GM21526 (cell line): ENCODE measurements at regions not wholly inside any gene's neighbourhood (a gene's known extent, or its start where the extent isn't known, plus 50 kb on each side); places are given as distances from the start of the nearest gene placed in this dataset.

Source experiments
- ATAC-seq: cut with Tn5 transposase; IDR thresholded peaks from one replicate; pipeline ENCODE4 v1.9.1; 2021; ENCODE audit warnings: moderate library complexity; ENCODE audit not compliant: unreplicated experiment, low FRiP score

DNA sequence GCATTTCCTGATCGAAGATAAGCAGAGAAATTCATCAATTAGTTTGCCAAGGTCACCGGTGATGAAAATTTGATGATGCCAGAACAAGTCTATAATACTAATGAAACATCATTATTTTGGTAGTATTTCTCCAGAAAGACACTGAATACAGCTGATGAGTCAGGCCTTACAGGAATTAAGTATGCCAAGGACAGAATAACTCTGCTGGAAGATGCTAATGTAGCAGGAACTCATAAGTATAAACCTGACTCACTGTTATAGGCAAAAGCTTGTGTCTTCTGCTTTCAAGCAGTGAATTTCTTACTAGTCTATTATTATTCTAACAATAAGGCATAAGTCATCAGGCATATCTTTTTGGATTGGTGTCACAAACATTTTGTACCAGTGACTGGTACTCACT, 1825.1 kb upstream of the IGFBP7 start:
- no peak for ATAC-seq

DNA sequence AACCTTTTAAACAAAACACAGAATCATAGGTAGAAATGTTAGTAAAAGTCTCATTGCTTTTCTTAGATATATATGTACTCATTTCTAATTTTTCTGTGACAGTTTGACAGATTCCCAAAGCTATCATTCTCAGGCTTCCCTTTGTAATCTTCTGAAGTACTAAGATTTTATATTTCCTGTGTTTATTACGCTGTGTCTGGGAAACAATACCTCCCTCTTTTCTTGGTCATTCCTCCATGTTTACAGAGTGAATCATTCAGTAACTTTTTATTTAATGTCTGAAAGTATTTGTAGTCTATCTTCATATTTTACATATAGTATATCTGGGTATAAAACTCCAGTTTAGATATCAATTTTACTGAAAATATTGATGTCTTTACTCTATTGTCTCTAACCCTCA, 1826.3 kb upstream of the IGFBP7 start:
- ATAC-seq = no peak

DNA sequence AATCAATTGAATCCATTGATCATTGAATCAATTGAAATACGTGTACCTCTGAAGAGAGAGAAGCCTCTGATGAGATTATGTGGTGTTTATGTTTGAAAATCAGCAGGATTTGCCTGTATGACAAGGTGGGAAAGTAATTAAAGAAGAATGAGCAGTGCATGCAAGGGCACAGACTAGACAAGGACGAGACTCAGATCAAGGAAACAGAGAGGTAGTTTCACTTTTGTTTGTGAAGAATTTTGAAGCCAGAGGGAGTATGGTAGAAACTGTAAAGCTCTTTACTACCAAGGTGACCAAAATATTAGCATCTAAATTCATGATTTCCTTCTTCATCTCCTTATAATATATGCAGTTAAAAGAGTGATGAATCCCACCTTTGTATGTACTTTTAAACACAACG, 1830.0 kb upstream of the IGFBP7 start:
- no peak for ATAC-seq

DNA sequence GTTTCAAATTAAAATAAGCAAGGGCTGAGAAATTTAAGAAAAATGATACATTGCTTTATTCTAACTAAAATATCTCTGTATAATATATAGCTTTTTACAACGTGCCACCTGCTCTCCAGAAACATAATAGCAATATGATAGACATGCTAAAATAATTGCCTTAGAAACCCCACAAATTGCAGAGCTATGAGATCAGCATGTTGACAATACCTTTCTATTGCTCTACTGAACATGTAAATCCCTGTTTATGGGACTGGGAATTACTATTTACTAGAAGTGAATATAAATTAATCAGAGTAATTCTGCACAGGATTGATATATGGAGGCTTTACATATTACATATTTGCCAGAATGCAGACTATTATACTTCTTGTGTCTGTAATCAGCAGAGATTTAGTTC, 1831.1 kb upstream of the IGFBP7 start:
- no peak for ATAC-seq

DNA sequence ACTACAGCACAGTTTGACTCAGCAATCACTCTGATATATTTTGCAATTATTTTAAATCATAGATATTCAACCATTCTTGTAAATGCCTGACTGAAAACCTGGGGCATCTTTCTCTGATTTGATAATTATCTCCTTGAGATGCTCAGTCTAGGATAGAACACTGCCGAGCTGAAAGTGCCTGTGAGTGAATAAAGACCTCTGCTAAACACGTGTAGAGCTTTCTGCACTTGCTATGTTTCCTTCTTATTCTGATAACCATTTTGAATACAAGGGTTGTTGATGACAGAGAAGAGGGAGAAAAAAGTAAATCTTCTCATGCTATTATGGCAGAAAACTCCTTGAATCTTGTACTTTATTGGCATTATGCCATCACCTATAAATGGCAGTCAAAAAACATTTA, 1843.4 kb upstream of the IGFBP7 start:
- ATAC-seq = no peak

DNA sequence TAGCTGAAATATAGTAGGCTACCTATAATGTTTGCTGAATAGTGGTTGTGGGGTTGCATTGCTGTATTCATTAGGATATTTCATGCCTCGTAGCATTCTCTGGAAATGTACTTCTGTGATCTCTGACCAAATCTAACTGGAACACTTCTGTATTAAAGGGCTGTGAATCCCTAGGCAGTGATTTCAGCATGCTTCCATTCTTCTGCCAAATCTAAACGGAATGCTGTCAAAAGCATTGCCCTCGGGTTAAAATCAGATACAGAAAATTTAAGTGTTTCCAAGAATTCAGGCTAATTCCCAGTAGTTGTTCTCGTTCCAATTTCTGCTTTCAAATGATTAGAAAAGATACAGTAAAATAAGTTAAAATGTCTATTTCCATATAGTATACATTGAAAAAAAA, 1847.5 kb upstream of the IGFBP7 start:
- ATAC-seq = no peak

DNA sequence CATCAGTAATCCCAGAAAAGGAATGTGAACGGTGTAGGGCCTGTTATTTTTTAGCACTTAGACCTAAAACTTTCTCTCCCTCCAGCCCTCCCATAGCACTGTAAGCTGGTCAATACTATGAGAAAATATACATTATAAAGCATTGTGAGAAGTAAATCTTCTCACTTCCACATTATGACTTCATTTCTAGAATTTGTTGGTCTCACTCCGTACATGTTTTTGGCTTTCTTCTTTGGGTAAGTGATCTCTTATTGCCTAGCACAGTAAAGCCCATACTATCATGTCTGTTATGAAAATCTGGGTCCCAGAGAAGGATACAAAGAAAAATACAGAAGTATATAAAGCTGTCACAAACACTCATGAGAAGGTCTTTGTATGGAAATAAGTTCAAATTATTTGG, 1851.1 kb upstream of the IGFBP7 start:
- ATAC-seq = no peak

DNA sequence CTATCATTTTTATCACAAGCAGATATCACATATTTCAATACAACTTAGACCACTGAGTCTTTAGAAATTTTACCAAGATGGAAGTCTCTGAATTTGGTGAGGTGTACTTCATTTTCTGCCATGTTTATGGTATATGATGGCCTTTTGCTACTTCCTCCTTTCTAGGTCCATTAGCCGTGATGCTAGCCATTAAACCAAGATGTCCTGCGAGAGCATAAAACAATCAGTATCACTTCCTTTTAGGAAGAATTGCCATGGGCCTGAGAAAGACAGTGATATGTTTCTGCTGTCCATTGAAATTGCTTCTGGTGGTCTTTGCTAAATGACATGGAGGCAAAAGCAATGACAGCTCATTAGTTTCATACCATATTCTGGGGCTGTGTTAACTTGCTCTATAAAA, 1851.7 kb upstream of the IGFBP7 start:
- no peak for ATAC-seq

DNA sequence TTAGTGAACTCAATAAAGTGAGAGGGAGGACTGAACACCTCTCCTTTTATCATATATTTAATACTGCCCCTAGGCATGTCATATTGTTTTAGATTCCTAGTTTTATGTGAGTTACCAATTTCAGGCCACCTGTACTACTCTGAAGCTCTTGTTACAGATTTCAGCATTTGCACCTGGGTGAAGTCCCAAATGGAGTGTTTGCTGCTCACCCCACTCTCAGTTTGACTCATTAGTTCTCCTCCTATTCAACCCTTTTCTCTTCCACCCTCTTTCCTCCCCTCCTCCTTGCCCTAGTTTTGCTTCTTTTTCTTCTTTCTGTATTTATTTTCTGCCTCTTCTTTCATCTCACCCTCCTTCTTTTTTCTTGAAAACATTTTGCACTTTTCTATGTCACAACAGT, 1852.2 kb upstream of the IGFBP7 start:
- no peak for ATAC-seq

DNA sequence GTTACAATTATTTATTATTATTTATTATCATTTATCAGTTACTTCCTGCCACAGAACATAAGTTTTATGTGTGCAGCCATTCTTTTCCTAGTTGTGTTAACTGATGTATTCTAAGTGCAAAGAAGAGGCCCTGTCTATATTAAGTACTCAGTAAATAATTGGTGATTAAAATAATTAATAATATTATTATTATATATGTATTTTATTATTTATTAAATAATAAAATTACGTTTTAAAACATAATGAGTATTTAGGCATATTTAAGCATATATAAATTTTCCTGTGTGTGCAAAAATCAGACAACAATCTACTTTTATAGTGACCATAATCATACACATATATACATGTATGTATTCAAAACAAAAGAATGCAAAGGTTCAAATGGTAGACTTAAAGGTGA, 1871.6 kb upstream of the IGFBP7 start:
- ATAC-seq = no peak

DNA sequence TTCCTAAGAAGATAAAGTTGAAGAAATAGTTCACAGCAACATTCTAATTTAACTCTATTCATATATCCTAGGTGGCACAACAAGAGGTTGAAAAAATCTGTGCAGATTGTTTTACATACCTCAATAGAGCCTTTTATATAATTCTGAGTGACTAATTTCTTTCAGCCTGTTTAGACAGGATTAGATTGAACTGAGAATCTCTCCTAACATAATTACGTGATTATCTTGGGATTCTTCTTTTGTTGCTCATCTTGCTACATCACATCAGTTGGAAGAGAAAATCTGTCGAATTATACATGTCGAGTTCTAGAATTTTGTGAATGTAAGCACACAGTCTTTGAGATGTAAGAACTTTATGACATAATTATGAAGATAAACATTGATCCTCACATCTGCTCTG, 1873.7 kb upstream of the IGFBP7 start:
- no peak for ATAC-seq

DNA sequence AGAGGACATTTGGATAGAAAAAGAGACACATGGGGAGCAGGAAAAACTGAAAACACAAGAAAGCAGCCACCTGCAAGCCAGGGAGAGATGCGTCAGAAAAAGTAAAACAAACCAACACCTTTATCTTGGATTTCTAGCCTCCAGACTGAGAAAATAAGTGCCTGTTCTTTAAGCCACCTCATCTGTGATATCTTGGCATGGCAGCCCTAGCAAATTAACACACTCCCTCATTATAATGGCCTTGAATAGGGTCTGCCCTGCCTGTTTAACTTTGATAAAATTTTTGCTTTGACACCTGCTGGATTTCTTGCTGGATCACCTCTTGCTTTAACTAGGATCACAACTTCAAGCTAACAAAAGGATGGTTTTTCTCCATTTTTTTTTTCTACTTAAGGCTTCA, 1892.0 kb upstream of the IGFBP7 start:
- ATAC-seq = no peak

DNA sequence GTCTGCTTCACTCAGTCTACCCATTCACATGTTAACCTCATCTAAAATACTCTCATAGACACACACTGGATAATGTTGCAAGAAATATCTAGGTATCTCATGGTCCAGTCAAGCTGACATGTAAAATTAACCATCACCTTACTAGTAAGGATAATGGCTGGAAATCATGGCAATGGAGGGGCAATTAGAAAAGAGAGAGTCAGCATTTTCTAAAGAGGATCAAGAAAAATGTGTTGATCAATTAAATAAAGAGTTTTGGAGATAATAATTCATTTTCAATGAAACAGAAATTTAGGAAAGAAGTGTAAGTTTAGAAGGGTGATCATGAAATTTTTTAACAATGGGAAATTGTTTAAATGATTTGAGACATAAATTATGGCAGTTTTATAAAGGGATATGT, 1914.1 kb upstream of the IGFBP7 start:
- ATAC-seq = no peak

DNA sequence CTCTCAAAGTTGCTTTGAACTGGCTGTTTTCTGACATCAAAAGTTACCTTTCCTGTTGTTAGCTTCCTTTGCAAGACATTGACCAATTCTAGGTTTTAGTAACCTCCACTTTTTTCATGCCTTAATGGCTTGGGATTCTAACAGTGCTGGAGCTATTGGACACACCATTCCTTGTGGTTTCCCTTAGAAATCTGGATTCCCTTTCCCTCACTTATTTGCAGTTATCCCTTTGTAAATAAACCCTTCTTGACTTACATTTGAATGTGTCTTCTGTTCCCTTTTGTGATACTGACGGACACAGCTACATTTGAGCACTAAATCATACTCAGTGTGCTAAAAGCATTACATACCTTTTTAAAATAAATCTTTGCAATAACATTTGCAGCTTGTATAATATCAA, 1927.6 kb upstream of the IGFBP7 start:
- no peak for ATAC-seq

DNA sequence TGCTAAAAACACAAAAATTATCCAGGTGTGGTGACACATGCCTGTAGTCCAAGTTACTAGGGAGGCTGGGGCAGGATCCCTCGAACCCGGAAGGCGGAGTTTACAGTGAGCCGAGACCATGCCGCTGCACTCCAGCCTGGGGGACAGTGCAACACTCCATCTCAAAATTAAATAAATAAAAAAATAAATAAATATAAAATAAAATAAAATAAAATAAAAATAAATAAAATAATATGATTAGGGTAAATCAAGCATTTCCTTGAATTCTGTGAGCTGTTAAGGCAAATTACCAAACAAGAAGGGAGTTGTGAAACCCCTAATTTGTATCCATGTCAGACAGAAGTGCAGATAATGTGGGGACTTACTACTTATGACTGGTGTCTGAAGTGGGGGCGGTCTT, 1928.9 kb upstream of the IGFBP7 start:
- no peak for ATAC-seq

DNA sequence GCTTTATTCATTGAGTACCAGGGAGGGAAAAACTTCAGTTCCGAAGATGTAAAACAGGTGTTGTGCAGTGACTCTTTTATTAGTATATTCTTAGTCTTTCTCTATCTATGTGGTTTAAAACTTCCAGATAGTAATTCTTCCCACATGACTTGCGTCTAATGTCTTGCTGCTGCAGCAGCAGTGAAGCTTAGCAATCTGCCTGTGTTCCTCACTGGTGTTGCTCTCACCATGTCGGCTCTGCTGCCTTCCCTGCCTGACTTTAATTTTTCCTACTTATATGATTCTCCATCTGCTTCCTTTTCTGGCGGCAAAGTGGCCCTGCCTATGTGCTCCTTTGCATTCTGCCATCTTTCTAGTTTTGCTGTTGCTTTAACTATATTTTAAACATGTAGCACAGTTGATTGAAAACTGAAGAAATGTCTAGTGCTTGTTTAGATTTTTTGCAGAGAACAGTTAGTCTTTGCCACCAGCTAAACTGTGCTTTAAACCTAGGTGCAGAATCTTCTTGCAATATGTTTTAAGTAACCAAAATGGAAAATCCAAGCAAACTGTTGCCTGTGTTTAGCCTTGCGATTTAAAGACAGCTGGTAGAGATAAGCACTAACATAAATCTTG, 1934.2 kb upstream of the IGFBP7 start:
- ATAC-seq = no peak

DNA sequence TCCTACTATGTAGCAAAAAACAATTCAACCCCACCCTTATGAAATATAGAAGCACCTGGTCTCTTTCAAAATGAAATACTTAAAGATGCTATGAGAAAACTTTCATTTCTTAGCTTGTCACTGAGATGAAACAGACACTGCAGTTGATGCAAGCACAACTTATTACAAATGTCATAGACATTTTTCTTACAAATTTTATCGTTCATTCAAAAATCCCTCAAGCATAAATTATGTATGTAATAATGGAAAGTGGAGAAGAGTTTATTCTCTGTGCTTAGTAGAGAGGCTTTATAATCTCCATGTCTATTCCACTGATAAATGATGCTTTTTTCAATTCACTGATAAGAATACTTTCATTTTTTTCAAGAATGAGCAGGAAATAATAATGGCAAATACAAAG, 1943.9 kb upstream of the IGFBP7 start:
- no peak for ATAC-seq

DNA sequence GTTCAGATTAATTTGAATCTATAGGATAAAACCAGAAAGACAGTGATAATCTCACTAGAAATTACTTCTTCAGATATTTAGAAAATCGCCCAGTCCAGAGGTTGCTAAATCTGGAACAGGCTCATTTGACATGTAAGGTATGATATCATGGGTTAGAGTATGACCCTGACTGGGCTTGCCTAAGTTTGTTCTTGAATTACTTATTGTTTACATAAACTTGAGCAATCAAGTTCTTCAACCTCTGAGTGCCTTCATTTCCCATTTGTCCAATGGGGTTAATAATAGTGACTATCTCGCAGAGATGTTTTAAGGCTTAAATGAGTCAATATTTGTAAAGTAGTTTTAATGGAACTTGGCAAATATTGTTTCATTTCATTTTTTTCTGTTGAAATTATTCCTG, 1947.6 kb upstream of the IGFBP7 start:
- no peak for ATAC-seq

DNA sequence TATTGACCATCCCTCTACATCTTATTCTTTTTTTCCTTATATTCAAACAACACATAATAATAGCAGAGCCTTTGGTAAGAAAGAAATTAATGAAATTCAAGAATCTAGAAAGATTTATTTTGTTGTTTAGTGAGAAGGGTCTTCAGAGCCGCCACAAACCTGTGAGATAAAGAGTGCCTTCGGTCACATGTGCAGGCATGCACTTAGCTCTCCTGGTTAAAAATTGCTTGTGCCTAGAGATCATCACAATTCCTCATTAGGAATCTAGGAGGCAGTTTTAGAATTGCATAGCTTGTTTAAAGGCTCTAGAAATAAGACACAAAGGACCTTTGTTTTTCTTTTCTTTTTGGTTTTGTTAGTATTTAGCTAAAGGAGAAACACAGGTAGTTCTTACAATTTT, 1948.4 kb upstream of the IGFBP7 start:
- ATAC-seq = no peak

DNA sequence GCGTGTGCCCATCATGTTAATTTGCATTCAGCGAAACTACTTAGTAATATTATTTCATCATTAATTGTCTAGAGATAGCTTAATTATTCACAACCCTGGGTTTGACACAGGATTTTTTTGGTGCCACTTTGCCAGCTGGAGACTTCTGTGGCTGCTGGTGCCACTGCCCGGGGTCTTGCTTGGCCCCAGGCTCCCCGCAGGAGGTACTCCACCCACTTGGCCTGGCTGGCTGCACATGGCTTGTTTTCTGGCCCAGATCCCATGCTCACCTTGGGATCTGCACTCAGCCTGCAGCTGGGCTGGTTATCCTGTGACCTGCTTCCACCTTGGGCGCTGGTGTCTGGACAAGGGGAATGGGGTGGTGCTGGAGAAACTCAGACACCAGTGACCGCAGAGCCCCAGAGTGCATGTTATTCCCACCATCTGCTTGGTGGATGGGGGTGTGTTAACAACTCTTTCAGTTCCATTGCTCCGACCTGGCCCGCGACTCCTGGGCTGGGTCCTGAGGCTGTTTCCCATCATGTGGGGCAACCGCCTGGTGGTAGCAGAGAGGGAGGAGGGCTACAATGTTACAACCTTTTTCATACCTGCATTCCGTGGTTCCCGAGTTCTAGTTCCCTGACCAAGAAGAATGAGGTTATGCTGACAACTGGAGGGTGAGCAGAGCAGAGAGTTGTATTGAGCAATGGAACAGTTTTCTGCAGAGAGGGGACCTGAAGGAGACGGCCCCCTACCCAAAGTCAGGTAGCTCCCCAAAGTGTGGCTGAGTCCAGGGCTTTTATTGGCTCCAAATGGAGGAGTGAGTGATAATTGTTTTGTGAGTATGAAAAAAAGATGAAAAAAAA, 1950.0 kb upstream of the IGFBP7 start:
- no peak for ATAC-seq

DNA sequence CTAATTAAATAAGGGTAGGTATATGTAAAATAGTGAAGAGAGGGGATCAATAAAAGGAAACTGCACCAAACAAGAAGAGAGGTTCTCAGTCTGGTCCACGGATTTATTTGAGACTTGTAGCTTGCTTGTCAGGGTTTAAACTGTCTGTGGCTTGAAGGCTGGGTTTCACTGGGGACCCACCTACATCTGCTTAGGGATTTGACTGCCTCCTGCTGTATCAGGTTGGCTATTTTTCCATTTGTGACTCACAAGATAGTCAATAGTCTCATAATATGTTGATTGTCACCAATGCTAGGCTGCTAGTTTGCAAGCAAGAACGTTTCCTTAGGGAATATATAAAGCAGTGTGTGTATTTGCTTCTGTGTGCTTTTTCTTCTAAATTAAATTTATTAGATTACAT, 1950.7 kb upstream of the IGFBP7 start:
- ATAC-seq = no peak

DNA sequence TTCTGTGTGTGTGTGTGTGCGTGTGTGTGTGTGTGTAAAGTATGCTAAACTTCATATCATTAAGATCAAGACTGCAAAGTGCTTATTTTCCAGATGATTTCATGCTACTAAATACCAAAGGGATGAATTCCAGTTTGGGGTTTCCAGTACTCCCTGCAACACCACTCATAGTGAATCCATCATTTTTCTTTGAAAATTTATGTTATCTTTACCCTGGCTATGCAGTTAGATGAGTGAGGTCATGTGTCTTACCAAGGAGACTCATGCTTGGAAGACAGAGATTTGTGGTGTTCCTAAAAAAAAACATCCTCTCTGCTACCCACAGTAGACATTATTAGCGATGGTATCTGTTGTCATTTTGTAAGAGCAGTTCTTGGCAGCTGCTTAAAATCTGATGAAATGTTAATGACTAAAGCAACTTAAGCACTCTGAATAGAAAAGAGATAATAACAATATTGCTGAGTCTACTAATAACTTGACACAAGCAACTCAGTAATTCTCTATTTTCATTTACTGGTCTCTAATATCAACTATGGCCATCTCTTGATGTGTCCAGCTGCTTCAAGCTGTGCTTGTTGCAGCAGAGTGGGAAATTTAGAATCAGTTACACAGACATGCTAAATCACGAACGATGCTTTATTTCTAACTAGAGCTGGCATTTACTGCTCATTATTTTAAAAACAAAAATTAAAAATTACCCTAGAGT, 1953.0 kb upstream of the IGFBP7 start:
- ATAC-seq = no peak
